Right lobe of liver (tissue), 6 donors: ENCODE measurements at regions not wholly inside any gene's neighbourhood (a gene's known extent, or its start where the extent isn't known, plus 50 kb on each side); places are given as distances from the start of the nearest gene placed in this dataset.

Experiments used
- ATAC-seq, 4 donors: fragments of 200-7000 bp; cut with Tn5 transposase; one replicate each; pipeline ENCODE4 v1.9.1; 2020; ENCODE audit warnings: mild to moderate bottlenecking in 4 of 4, moderate library complexity in 4 of 4
- DNase-seq, 3 donors: peaks; one replicate each; pipeline ENCODE4 v3.0.0-alpha.2; 2020
- H3K27ac ChIP-seq, 3 donors: fragments of 200-600 bp; one replicate each; pipeline ENCODE4 v1.8.0; 2022
- H3K27me3 ChIP-seq, 2 donors: fragments of 200-600 bp; one replicate each; pipeline ENCODE4 v1.8.0; 2022
- H3K36me3 ChIP-seq, 4 donors: fragments of 200-600 bp; sonication (generic) in 1 of 4; one replicate each; pipeline versions ENCODE4 v1.5.1 to v1.8.0; 2017 to 2022; ENCODE audit warnings: control low read depth in 1 of 4
- H3K4me1 ChIP-seq, 4 donors: fragments of 200-600 bp; sonication (generic) in 1 of 4; one replicate each; pipeline versions ENCODE4 v1.5.1 to v1.8.0; 2017 to 2022; ENCODE audit warnings: control low read depth in 1 of 4
- H3K4me3 ChIP-seq, 3 donors: fragments of 200-600 bp; one replicate each; pipeline ENCODE4 v1.8.0; 2022
- H3K9me3 ChIP-seq, 4 donors: fragments of 200-600 bp; sonication (generic) in 1 of 4; one replicate each; pipeline versions ENCODE4 v1.5.1 to v1.8.0; 2017 to 2022; ENCODE audit warnings: control low read depth in 1 of 4
- POLR2A ChIP-seq: fragments of 450-650 bp; IDR thresholded peaks from one replicate; pipeline ENCODE4 v1.6.1; 2017; ENCODE audit warnings: antibody characterized with exemption, mild to moderate bottlenecking
- WGBS: methylation state at CpG from one replicate; pipeline ENCODE4 v1.1.6; 2018; ENCODE audit warnings: low coverage, low lambda C conversion rate; ENCODE audit not compliant: insufficient coverage; ENCODE audit errors: missing lambda C conversion rate; 5-methylcytosine and 5-hydroxymethylcytosine counted together
- intact Hi-C, 2 donors: fragments of 100-400 bp; cut with DNase I; formaldehyde crosslinking; loops; one replicate each; pipeline versions ENCODE4 v1.11.2 to v1.14.1; 2022
- TF ChIP-seq, protein P1 (sequence below), 4 donors: fragments of 200-600 bp in 3 of 4; fragments of 450-650 bp in 1 of 4; IDR thresholded peaks; one replicate each; pipeline versions ENCODE4 v1.5.1 to v1.8.0; 2016 to 2022; ENCODE audit warnings: antibody characterized with exemption in 4 of 4, mild to moderate bottlenecking in 2 of 4
- donor health status: DM: no; HTN: yes; CAD: no.
- donor health status: DM: no; HTN: no; CAD: no.
- donor health status: DM: no; HTN: no; CAD: no.
- donor health status: DM: no; HTN: yes; CAD: no.
- donor health status: DM: no; HTN: yes; CAD: no.

DNA sequence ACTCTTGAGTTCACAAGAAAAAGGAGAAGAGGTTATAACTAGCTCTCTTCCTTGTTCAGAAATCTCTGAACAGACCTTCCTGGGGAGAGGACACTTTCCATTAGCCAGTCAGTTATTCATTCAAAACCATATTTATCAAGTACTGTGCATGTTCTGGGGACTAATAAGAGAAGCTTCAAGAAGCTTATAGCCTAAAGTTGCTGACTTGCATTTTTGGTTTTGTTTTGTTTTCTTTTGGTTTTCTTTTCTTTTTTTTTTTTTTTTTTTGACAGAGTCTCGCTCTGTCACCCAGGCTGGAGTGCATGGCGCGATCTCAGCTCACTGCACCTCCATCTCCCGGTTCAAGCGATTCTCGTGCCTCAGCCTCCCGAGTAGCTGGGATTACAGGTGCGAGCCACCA, 471.4 kb downstream of the KLF12 start:
- H3K4me1 ChIP-seq, result no peaks in the 10 kb centered on the region
- H3K27ac ChIP-seq, result no peak overlapping the region
- H3K27me3 ChIP-seq, result no peaks in the 10 kb centered on the region
- intact Hi-C loops, result no loop called here
- H3K36me3 ChIP-seq, result no peaks in the 10 kb centered on the region
- WGBS, result 91% methylated on average over 8 of the region's 8 CpGs
- ATAC-seq (no peak), DNase-seq (no peak)
- H3K4me3 ChIP-seq, result no peak overlapping the region
- TF ChIP-seq, protein P1, sequence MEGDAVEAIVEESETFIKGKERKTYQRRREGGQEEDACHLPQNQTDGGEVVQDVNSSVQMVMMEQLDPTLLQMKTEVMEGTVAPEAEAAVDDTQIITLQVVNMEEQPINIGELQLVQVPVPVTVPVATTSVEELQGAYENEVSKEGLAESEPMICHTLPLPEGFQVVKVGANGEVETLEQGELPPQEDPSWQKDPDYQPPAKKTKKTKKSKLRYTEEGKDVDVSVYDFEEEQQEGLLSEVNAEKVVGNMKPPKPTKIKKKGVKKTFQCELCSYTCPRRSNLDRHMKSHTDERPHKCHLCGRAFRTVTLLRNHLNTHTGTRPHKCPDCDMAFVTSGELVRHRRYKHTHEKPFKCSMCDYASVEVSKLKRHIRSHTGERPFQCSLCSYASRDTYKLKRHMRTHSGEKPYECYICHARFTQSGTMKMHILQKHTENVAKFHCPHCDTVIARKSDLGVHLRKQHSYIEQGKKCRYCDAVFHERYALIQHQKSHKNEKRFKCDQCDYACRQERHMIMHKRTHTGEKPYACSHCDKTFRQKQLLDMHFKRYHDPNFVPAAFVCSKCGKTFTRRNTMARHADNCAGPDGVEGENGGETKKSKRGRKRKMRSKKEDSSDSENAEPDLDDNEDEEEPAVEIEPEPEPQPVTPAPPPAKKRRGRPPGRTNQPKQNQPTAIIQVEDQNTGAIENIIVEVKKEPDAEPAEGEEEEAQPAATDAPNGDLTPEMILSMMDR (IDR thresholded peaks at IDR 0.05), result no peak
- no peak for TF ChIP-seq POLR2A
- no peaks in the 10 kb centered on the region for H3K9me3 ChIP-seq

DNA sequence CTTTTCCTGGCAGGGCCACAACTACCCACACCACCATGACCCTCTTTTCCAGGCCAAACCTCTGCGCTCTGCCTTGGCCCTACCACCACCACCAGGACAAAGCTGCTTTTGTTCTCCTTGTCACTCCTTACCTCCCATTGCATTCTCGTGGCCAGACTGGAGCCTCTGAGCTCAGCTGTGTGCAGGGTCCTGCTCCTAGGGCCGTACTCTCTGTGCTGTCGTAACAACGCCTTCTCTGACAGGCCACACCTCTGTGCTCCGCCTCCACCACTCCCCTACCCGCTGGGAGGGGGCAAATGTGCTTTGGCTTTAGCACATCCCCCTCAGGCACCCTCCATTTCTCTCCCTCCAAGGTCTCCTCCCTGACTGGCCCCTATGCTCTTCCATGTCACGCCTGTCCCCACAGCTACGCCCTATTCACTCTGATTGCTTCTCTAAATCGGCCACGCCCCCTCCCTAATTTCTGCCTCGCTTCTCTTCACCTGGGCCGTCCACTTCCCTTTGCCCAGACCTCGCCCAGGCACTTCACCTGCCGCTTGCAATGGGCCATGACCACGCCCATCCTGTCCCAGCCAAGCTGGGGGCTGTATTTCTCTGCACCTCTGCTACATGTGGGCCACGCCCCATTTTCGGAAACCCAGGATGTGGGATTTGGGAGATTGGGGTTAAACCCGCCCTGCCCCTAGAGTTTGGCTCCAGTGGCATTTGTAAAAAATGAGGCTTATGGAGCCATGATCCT, 472.3 kb downstream of the KLF12 start:
- DNase-seq, result no peak
- intact Hi-C loops, result no loop called here
- TF ChIP-seq, protein P1 (IDR thresholded peaks at IDR 0.05), result no peak
- 68% methylated on average over 16 of the region's 19 CpGs for WGBS
- H3K27ac ChIP-seq, result no peak overlapping the region
- no peaks in the 10 kb centered on the region for H3K9me3 ChIP-seq
- no peaks in the 10 kb centered on the region for H3K27me3 ChIP-seq
- H3K4me1 ChIP-seq, result no peaks in the 10 kb centered on the region
- no peak overlapping the region for H3K4me3 ChIP-seq
- H3K36me3 ChIP-seq, result no peaks in the 10 kb centered on the region
- ATAC-seq, result no peak

- Histone ChIP-seq H3K36me3 (no peaks in the 10 kb centered on the region), H3K27me3 (no peaks in the 10 kb centered on the region), H3K27ac (no peak overlapping the region), H3K9me3 (no peaks in the 10 kb centered on the region), H3K4me3 (no peak overlapping the region), H3K4me1 (no peaks in the 10 kb centered on the region)
- DNase-seq (no peak), ATAC-seq (peak in 1 of 4 donors; percentile 17)
- intact Hi-C loops, result no loop called here
- TF ChIP-seq, protein P1 (IDR thresholded peaks at IDR 0.05), result no peak
- no peak for TF ChIP-seq POLR2A
- 86% methylated on average over 4 of the region's 10 CpGs for WGBS
Observed at GRCh38 chr13:73661066-73661465, 473.1 kb downstream of the KLF12 start.

DNA sequence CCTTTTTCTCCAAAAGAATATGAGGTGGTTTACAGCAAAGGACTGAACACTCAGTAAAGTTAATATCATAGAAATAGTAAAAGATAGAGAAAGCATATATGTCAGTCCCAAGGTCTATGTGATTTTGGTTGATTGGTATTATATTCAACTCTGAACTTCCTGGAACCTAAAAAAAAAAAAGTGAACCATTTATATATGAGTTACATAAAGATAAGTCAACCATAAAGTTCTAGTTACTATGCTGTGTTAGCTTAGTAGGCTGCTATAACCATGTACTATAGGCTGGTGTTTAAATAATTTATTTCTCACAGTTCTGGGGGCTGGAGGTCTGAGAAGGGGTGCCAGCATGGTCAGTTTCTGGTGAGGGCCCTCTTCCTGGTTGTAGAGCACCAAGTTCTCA, 475.6 kb downstream of the KLF12 start:
- Histone ChIP-seq H3K36me3 (no peaks in the 10 kb centered on the region), H3K9me3 (no peaks in the 10 kb centered on the region), H3K27me3 (no peaks in the 10 kb centered on the region), H3K4me3 (no peak overlapping the region), H3K4me1 (no peaks in the 10 kb centered on the region), H3K27ac (no peak overlapping the region)
- DNase-seq (no peak), ATAC-seq (no peak)
- intact Hi-C loops, result no loop called here
- no peak for TF ChIP-seq POLR2A
- TF ChIP-seq, protein P1 (IDR thresholded peaks at IDR 0.05), result no peak
